GM21515 (cell line): ENCODE measurements at regions not wholly inside any gene's neighbourhood (a gene's known extent, or its start where the extent isn't known, plus 50 kb on each side); places are given as distances from the start of the nearest gene placed in this dataset.

Experiments
- ATAC-seq: cut with Tn5 transposase; IDR thresholded peaks from one replicate; pipeline ENCODE4 v1.9.1; 2021; ENCODE audit not compliant: unreplicated experiment

GRCh38 chr3:102176333-102177050, 258.3 kb upstream of the ZPLD1 start:
- no peak for ATAC-seq

DNA sequence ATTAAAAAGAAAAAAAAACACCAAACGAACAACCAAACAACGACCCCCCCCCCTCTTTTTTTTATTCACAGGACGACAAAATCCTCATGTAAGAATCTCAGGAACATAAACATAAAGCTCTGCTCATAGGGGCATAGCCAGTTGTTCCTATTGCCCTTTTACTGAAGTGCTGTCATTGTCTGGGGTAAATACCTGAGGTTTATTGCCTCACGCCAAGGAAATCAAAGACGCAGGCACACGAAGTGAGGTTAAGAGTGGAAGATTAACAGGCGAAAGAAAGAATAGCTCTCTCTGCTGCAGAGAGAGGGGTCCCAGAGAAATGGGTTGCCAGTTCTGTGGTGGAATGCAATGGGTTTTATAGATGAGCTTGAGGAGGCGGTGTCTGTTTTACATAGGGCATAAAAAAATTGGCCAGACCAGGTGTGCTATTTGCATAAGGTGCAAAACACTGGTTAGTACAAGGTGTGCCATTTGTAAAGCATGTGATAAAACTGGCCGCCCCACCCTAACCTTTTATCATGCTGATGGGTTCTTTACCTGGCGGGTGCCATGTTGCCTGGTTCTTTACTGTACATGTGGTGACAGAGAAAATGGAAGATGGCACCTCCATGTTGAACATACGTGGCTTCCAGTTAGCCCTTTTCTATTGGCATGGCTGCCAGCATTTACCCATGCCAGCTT, 257.6 kb upstream of the ZPLD1 start:
- ATAC-seq, result no peak

GRCh38 chr3:102178817-102179216, 256.0 kb upstream of the ZPLD1 start:
- ATAC-seq, result no peak

DNA sequence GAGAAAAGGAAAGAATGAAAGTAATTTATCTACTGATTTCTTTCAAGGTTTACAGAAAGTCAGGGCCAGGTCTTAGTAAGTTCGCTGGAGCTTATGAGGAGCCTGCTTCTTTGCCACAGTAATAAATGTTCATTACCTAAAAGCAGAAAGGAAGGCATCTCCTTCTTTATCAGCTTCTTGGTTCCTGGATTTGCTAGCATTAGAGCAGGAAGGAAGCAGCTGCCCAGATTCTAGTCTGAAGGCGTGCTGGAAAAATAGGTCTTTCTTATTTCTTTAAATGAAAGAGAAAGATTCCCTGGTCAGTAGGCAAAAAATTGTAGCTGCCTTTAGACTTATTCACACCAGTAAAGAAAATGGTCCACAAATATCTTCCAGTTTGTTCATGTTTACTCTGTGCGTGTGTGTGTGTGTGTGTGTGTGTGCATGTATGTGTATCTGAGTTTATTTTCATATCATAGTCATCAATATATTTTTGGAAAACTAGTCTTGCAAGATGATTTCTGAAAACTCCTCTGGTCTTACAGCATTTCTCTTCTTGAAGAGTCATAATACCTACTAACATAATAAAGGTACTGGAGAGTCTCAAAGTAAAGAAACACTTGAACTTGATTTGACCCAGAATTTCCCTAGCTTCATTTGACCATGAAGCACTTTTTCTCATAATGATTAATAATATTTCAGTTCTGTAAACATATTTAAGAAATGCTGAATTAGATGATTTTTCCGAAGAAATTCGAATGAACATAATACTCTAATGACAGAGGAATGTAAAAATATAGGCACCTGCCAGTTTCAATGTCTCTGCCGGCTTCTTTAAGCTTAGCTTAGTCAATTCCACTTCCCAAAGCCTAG, 255.3 kb upstream of the ZPLD1 start:
- ATAC-seq, result no peak

- no peak for ATAC-seq
Observed at GRCh38 chr3:102180280-102180931, 254.4 kb upstream of the ZPLD1 start.

GRCh38 chr3:102181175-102181920, 253.5 kb upstream of the ZPLD1 start:
- no peak for ATAC-seq

GRCh38 chr3:102182162-102182561, 252.7 kb upstream of the ZPLD1 start:
- no peak for ATAC-seq

- ATAC-seq, result no peak
Observed at GRCh38 chr3:102183186-102183585, 251.6 kb upstream of the ZPLD1 start.

DNA sequence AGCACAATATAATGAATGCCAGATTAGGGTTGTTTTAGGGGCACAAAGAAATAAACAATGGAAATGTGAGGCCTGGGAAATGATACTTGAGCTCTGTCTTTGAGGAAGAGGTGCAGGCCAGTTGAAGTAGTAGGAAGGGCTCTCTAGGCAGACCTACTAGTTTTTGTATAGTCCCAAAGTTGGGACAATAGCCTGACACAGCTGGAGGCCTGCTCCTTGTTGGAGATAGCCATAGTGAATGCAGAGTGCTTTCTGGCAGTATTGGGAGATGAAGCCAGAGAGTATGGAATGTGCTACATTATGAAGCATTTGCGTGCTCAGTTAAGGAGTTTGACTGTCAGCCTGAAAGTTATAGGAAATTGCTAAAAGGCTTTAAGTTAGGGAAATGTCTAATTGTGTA, 251.2 kb upstream of the ZPLD1 start:
- ATAC-seq, result no peak

GRCh38 chr3:102189541-102189940, 245.3 kb upstream of the ZPLD1 start:
- no peak for ATAC-seq

DNA sequence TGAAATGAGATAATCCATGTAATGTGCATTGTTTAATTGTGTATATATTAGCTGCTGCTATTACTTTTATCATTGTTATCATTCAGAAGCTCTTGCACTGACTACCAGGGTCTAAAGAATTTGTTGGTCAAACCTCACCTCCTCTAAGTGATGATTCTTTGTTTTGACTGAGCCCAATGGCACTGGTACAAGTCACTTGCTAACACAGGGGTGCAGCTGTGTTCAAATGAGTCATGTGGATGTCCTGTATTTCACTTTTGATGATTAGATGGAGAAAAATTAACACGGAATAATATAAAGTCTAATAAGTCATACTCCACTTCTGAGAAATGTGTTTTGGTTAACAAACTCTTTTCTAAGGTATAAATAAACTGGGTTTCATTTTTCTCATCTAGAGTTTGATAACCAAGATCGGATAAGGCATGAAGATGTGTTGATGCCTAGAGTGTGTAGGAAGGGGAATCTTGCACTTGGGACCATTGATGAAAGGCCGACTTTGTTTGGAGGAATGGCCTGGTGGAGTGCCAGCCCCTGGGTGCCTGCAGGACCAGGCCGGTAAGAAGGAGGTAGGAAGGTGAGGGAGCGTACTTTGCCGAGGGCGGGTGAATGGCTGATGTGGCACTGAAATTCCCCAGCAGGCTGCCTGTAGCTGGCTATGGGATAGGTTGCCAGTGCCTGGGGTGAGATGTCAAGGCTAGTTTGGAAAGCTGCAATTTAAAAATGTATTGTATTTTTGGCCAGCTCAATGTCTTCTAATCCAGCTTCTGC, 244.7 kb upstream of the ZPLD1 start:
- no peak for ATAC-seq

DNA sequence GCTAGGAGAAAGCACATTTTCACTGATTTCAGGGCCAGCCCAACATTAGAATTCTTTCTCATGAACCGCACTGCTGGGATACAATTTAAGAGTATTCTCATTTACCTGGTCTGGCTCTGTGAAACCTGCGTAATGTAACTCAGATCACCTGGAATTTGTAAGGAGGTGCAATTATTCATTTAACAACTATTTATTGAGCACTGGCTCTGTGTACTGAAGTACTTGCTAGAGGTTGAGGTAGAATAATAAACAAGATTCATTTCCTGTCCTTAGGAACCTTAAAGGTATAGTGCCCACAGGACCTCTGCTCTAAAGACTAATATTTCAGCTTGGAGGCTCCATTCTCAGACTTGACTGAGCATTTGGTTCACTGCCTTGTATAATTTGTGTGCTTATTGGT, 242.2 kb upstream of the ZPLD1 start:
- no peak for ATAC-seq

- no peak for ATAC-seq
Observed at GRCh38 chr3:102193255-102193654, 241.6 kb upstream of the ZPLD1 start.

- ATAC-seq, result no peak
Observed at GRCh38 chr3:102194001-102194400, 240.8 kb upstream of the ZPLD1 start.

- no peak for ATAC-seq
Observed at GRCh38 chr3:102194760-102195159, 240.1 kb upstream of the ZPLD1 start.

GRCh38 chr3:102195198-102195948, 239.4 kb upstream of the ZPLD1 start:
- no peak for ATAC-seq

GRCh38 chr3:102200126-102200525, 234.7 kb upstream of the ZPLD1 start:
- no peak for ATAC-seq

DNA sequence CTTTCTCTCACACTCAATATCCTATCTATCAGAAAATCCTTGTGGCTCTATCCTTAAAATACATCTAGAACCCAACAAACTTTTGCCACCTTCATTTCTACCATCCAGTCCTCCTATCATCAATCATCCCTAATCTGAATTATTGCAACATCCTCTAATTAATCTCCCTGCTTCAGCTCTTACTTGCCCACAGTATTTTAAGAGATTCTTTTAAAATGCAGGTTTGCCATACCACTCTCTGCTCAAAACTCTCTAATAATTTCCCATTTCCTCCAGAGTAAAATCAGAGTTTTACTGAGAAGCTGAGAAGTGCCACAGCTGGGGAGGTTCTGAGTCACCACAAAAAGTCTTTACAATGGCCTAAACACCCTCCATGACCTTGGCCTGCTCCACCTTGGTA, 234.3 kb upstream of the ZPLD1 start:
- no peak for ATAC-seq

DNA sequence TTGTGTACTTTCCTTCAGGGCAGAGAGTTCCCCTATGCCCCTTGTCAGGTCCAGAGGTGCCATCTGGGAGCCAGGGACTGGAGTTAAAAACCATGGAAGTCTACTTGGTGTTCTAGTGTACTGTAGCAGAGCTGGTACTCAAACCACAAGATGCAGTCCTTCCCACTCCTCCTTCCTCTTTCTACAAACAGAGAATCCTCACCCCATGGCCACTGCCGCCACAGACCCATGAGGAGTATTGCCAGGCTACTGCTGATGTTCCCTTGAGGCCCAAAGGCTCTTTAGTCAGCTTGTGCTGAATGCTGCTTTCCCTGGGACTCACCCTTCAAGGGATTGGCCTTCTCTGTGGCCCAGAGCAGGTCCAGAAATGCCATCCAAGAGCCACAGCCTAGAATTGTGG, 229.2 kb upstream of the ZPLD1 start:
- ATAC-seq, result no peak
